ENCODE measurements at regions not wholly inside any gene's neighbourhood (a gene's known extent, or its start where the extent isn't known, plus 50 kb on each side); places are given as distances from the start of the nearest gene placed in this dataset.

GRCh38 chr4:156443488-156443887, 489.8 kb upstream of the CTSO start:
- TF ChIP-seq CTCF (IDR thresholded peaks at IDR 0.05), result no peak
- Histone ChIP-seq H3K4me3 (no peak overlapping the region), H3K27ac (no peak overlapping the region)
- DNase-seq (ENCODE audit: low spot score), result no peak

- no peak for DNase-seq (ENCODE audit: low spot score)
- Histone ChIP-seq H3K27ac (no peak overlapping the region), H3K4me3 (no peak overlapping the region)
- TF ChIP-seq CTCF (IDR thresholded peaks at IDR 0.05), result no peak
Measured at GRCh38 chr4:156442912-156443311, 489.2 kb upstream of the CTSO start.

- no peak for TF ChIP-seq CTCF (IDR thresholded peaks at IDR 0.05)
- no peak for DNase-seq (ENCODE audit: low spot score)
- H3K27ac ChIP-seq, result no peak overlapping the region
Measured at GRCh38 chr4:156439576-156440200, 486.0 kb upstream of the CTSO start.

GRCh38 chr4:156437666-156438065, 484.0 kb upstream of the CTSO start:
- DNase-seq (ENCODE audit: low spot score), result no peak
- no peak overlapping the region for H3K27ac ChIP-seq
- no peak overlapping the region for H3K4me3 ChIP-seq
- no peak for TF ChIP-seq CTCF (IDR thresholded peaks at IDR 0.05)

More at GRCh38 chr4:156439576-156440200, 486.0 kb upstream of the CTSO start:
- H3K4me3 ChIP-seq, result no peak overlapping the region

GRCh38 chr4:156422576-156422975, 468.9 kb upstream of the CTSO start:
- TF ChIP-seq CTCF (IDR thresholded peaks at IDR 0.05), result no peak
- H3K27ac ChIP-seq, result no peak overlapping the region
- no peak for DNase-seq (ENCODE audit: low spot score)
- no peak overlapping the region for H3K4me3 ChIP-seq

- TF ChIP-seq CTCF (IDR thresholded peaks at IDR 0.05), result no peak
- no peak for DNase-seq (ENCODE audit: low spot score)
- Histone ChIP-seq H3K27ac (no peak overlapping the region), H3K4me3 (no peak overlapping the region)
Measured at GRCh38 chr4:156420623-156421022, 467.0 kb upstream of the CTSO start.

GRCh38 chr4:156419080-156419685, 465.5 kb upstream of the CTSO start:
- no peak for TF ChIP-seq CTCF (IDR thresholded peaks at IDR 0.05)
- no peak overlapping the region for H3K4me3 ChIP-seq
- DNase-seq (ENCODE audit: low spot score), result no peak
- no peak overlapping the region for H3K27ac ChIP-seq

All from coronary artery (tissue), 2 donors.